ENCODE measurements at regions not wholly inside any gene's neighbourhood (a gene's known extent, or its start where the extent isn't known, plus 50 kb on each side); places are given as distances from the start of the nearest gene placed in this dataset.

- no peak for TF ChIP-seq CTCF (IDR thresholded peaks at IDR 0.05; ENCODE audit: low read depth, low read length, missing control alignments)
- in situ Hi-C loops (cut with HindIII; ENCODE audit: low sequenced_read_pairs): no loop called here
- H3K4me3 ChIP-seq (ENCODE audit: low read depth, low read length): no peak overlapping the region
- no peak for DNase-seq (ENCODE audit: low read depth)
Observed at GRCh38 chr2:71927757-71928715, 219.6 kb downstream of the CYP26B1 start.

- H3K4me3 ChIP-seq (ENCODE audit: low read depth, low read length): no peak overlapping the region
- no peak for TF ChIP-seq CTCF (IDR thresholded peaks at IDR 0.05; ENCODE audit: low read depth, low read length, missing control alignments)
- in situ Hi-C loops (cut with HindIII; ENCODE audit: low sequenced_read_pairs): no loop called here
- no peak for DNase-seq (ENCODE audit: low read depth)
Observed at GRCh38 chr2:71926876-71927756, 220.5 kb downstream of the CYP26B1 start.

GRCh38 chr2:71926089-71926447, 221.6 kb downstream of the CYP26B1 start:
- H3K4me3 ChIP-seq (ENCODE audit: low read depth, low read length): no peak overlapping the region
- DNase-seq (ENCODE audit: low read depth): no peak
- in situ Hi-C loops (cut with HindIII; ENCODE audit: low sequenced_read_pairs): no loop called here
- TF ChIP-seq CTCF (IDR thresholded peaks at IDR 0.05; ENCODE audit: low read depth, low read length, missing control alignments): no peak

GRCh38 chr2:71925268-71926088, 222.2 kb downstream of the CYP26B1 start:
- in situ Hi-C loops (cut with HindIII; ENCODE audit: low sequenced_read_pairs): no loop called here
- no peak for TF ChIP-seq CTCF (IDR thresholded peaks at IDR 0.05; ENCODE audit: low read depth, low read length, missing control alignments)
- DNase-seq (ENCODE audit: low read depth): no peak
- H3K4me3 ChIP-seq (ENCODE audit: low read depth, low read length): no peak overlapping the region

- peak; percentile 78 for TF ChIP-seq CTCF (IDR thresholded peaks at IDR 0.05; ENCODE audit: low read depth, low read length, missing control alignments)
- H3K4me3 ChIP-seq (ENCODE audit: low read depth, low read length): no peak overlapping the region
- in situ Hi-C loops (cut with HindIII; ENCODE audit: low sequenced_read_pairs): no loop called here
- peak; percentile 66 for DNase-seq (ENCODE audit: low read depth)
Observed at GRCh38 chr2:71923887-71924533, 223.7 kb downstream of the CYP26B1 start.
